HCT116 (cell line): ENCODE measurements at regions not wholly inside any gene's neighbourhood (a gene's known extent, or its start where the extent isn't known, plus 50 kb on each side); places are given as distances from the start of the nearest gene placed in this dataset.

Experiments
- EGR1 ChIP-seq: IDR thresholded peaks from 2 replicates; pipeline ENCODE4 v1.6.1; 2012; ENCODE audit warnings: low read depth
- EZH2 ChIP-seq: fragments of 200-600 bp; sonication (generic); IDR thresholded peaks from 2 replicates; pipeline ENCODE4 v1.6.1; 2017; ENCODE audit warnings: antibody characterized with exemption, mixed run types
- JUND ChIP-seq: IDR thresholded peaks from 2 replicates; pipeline ENCODE4 v1.6.1; 2012
- POLR2A ChIP-seq: IDR thresholded peaks from 2 replicates; pipeline ENCODE4 v1.7.0; 2011; ENCODE audit warnings: borderline replicate concordance; ENCODE audit not compliant: insufficient read depth, insufficient read length; ENCODE audit errors: extremely low read depth
- POLR2AphosphoS5 ChIP-seq: IDR thresholded peaks from 2 replicates; pipeline ENCODE4 v1.6.1; 2011; ENCODE audit warnings: mild to moderate bottlenecking, low read depth, low read length, moderate library complexity
- SP1 ChIP-seq: IDR thresholded peaks from 2 replicates; pipeline ENCODE4 v1.6.1; 2012; ENCODE audit warnings: low read depth
- SRF ChIP-seq: IDR thresholded peaks from 2 replicates; pipeline ENCODE4 v1.6.1; 2012; ENCODE audit warnings: low read depth
- YY1 ChIP-seq: IDR thresholded peaks from 2 replicates; pipeline ENCODE4 v1.6.1; 2011; ENCODE audit warnings: low read length, low read depth, moderate library complexity, mild to moderate bottlenecking; ENCODE audit not compliant: insufficient replicate concordance; ENCODE audit errors: extremely low read depth
- TF ChIP-seq, protein P1 (sequence below): IDR thresholded peaks from 2 replicates; pipeline ENCODE4 v1.6.1; 2012; ENCODE audit warnings: low read depth
- TF ChIP-seq, protein P2 (sequence below), 3 experiments: fragments of 200-600 bp in 1 of 3; sonication (generic) in 1 of 3; IDR thresholded peaks in 2 of 3; conservative IDR thresholded peaks in 1 of 3; 2 replicates each; pipeline ENCODE4 v1.5.1; 2012 to 2017; ENCODE audit warnings: low read depth in 2 of 3, low read length in 2 of 3, antibody characterized with exemption in 1 of 3, borderline replicate concordance in 1 of 3, control low read depth in 1 of 3, mild to moderate bottlenecking in 1 of 3, mixed read lengths in 1 of 3, mixed run types in 1 of 3, moderate library complexity in 1 of 3; ENCODE audit not compliant: insufficient read depth in 1 of 3
- TF ChIP-seq, protein P3 (sequence below): IDR thresholded peaks from 2 replicates; pipeline ENCODE4 v1.6.1; 2012
- TF ChIP-seq, protein P4 (sequence below): IDR thresholded peaks from 2 replicates; pipeline ENCODE4 v1.6.1; 2012

DNA sequence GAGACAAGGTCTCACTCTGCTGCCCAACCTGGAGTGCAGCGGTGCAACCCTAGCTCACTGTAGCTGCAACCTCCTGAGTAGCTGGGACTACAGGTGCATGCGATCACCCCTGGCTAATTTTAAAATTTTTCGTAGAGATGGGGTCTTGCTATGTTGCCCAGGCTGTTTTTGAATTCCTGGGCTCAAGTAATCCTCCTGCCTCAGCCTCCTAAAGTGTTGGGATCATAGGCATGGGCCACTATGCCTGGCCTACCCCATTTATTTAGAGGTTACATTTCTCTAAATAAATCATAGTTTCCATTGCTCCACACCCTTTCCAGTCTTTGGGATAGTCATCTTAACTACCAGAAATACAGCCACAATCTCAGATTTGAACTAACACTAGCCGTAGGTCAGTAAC is 134.7 kb upstream of the CITED2 start:
- TF ChIP-seq, protein P1, sequence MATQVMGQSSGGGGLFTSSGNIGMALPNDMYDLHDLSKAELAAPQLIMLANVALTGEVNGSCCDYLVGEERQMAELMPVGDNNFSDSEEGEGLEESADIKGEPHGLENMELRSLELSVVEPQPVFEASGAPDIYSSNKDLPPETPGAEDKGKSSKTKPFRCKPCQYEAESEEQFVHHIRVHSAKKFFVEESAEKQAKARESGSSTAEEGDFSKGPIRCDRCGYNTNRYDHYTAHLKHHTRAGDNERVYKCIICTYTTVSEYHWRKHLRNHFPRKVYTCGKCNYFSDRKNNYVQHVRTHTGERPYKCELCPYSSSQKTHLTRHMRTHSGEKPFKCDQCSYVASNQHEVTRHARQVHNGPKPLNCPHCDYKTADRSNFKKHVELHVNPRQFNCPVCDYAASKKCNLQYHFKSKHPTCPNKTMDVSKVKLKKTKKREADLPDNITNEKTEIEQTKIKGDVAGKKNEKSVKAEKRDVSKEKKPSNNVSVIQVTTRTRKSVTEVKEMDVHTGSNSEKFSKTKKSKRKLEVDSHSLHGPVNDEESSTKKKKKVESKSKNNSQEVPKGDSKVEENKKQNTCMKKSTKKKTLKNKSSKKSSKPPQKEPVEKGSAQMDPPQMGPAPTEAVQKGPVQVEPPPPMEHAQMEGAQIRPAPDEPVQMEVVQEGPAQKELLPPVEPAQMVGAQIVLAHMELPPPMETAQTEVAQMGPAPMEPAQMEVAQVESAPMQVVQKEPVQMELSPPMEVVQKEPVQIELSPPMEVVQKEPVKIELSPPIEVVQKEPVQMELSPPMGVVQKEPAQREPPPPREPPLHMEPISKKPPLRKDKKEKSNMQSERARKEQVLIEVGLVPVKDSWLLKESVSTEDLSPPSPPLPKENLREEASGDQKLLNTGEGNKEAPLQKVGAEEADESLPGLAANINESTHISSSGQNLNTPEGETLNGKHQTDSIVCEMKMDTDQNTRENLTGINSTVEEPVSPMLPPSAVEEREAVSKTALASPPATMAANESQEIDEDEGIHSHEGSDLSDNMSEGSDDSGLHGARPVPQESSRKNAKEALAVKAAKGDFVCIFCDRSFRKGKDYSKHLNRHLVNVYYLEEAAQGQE = no peak
- TF ChIP-seq, protein P2, sequence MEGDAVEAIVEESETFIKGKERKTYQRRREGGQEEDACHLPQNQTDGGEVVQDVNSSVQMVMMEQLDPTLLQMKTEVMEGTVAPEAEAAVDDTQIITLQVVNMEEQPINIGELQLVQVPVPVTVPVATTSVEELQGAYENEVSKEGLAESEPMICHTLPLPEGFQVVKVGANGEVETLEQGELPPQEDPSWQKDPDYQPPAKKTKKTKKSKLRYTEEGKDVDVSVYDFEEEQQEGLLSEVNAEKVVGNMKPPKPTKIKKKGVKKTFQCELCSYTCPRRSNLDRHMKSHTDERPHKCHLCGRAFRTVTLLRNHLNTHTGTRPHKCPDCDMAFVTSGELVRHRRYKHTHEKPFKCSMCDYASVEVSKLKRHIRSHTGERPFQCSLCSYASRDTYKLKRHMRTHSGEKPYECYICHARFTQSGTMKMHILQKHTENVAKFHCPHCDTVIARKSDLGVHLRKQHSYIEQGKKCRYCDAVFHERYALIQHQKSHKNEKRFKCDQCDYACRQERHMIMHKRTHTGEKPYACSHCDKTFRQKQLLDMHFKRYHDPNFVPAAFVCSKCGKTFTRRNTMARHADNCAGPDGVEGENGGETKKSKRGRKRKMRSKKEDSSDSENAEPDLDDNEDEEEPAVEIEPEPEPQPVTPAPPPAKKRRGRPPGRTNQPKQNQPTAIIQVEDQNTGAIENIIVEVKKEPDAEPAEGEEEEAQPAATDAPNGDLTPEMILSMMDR (IDR thresholded peaks at IDR 0.05 in 2 of 3, conservative IDR thresholded peaks at IDR 0.05 in 1 of 3; ENCODE audit: borderline replicate concordance in 1 of 3, insufficient read depth in 1 of 3, low read depth in 2 of 3, low read length in 2 of 3) = no peak
- no peak for TF ChIP-seq POLR2A
- no peak for TF ChIP-seq EZH2
- no peak for TF ChIP-seq SRF
- TF ChIP-seq POLR2AphosphoS5 = no peak
- TF ChIP-seq, protein P3, sequence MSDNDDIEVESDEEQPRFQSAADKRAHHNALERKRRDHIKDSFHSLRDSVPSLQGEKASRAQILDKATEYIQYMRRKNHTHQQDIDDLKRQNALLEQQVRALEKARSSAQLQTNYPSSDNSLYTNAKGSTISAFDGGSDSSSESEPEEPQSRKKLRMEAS = no peak
- TF ChIP-seq, protein P4, sequence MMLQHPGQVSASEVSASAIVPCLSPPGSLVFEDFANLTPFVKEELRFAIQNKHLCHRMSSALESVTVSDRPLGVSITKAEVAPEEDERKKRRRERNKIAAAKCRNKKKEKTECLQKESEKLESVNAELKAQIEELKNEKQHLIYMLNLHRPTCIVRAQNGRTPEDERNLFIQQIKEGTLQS = no peak
- no peak for TF ChIP-seq JUND
- no peak for TF ChIP-seq EGR1
- TF ChIP-seq SP1 = no peak
- TF ChIP-seq YY1 = no peak
